Neural cell (in vitro differentiated cells): ENCODE measurements at regions not wholly inside any gene's neighbourhood (a gene's known extent, or its start where the extent isn't known, plus 50 kb on each side); places are given as distances from the start of the nearest gene placed in this dataset.

Source experiments
- H2AFZ ChIP-seq: fragments of 200-600, 300-800 bp; sonication (generic), shearing (Covaris generic); 2 replicates; pipeline ENCODE4 v1.6.0; 2014; ENCODE audit warnings: low read depth, mild to moderate bottlenecking, antibody characterized with exemption, low read length, moderate library complexity
- H3F3A ChIP-seq: fragments of 200-600 bp; shearing (Covaris generic); 2 replicates; pipeline ENCODE4 v1.6.1; 2016; ENCODE audit warnings: mild to moderate bottlenecking, moderate library complexity, mixed read lengths, antibody characterized with exemption, low read length; ENCODE audit not compliant: insufficient read depth, poor library complexity, severe bottlenecking
- H3K27ac ChIP-seq: fragments of 200-600, 300-800 bp; sonication (generic), shearing (Covaris generic); 2 replicates; pipeline ENCODE4 v1.5.1; 2014; ENCODE audit warnings: mild to moderate bottlenecking, low read length, moderate library complexity
- H3K27me3 ChIP-seq: fragments of 300-800, 200-600 bp; sonication (generic), shearing (Covaris generic); 2 replicates; pipeline ENCODE4 v1.6.0; 2014; ENCODE audit warnings: mild to moderate bottlenecking, low read depth, low read length, moderate library complexity; ENCODE audit not compliant: insufficient read depth
- H3K36me3 ChIP-seq: fragments of 300-800, 200-600 bp; sonication (generic), shearing (Covaris generic); 2 replicates; pipeline ENCODE4 v1.5.1; 2014; ENCODE audit warnings: mild to moderate bottlenecking, antibody characterized with exemption, low read length, moderate library complexity; ENCODE audit not compliant: insufficient read depth
- H3K4me2 ChIP-seq: fragments of 300-800, 200-600 bp; sonication (generic), shearing (Covaris generic); 2 replicates; pipeline ENCODE4 v1.6.0; 2014; ENCODE audit warnings: mild to moderate bottlenecking, low read length
- H3K4me3 ChIP-seq: fragments of 300-800, 200-600 bp; sonication (generic), shearing (Covaris generic); 2 replicates; pipeline ENCODE4 v1.5.1; 2014; ENCODE audit warnings: mild to moderate bottlenecking, low read length, moderate library complexity
- H3K79me2 ChIP-seq: fragments of 200-600 bp; shearing (Covaris generic); replicated peaks from 2 replicates; pipeline ENCODE4 v1.6.0; 2014; ENCODE audit warnings: mild to moderate bottlenecking, low read length, moderate library complexity; ENCODE audit not compliant: insufficient read depth
- H3K9ac ChIP-seq: fragments of 300-800, 200-600 bp; sonication (generic), shearing (Covaris generic); 2 replicates; pipeline ENCODE4 v1.6.1; 2016; ENCODE audit warnings: mild to moderate bottlenecking, low read length, mixed read lengths
- H3K9me2 ChIP-seq: fragments of 200-600 bp; shearing (Covaris generic); 2 replicates; pipeline ENCODE4 v1.6.1; 2016; ENCODE audit warnings: mild to moderate bottlenecking, low read length, mixed read lengths; ENCODE audit not compliant: insufficient read depth
- H3K9me3 ChIP-seq: fragments of 200-600, 300-800 bp; sonication (generic), shearing (Covaris generic); 2 replicates; pipeline ENCODE4 v1.6.1; 2016; ENCODE audit warnings: mild to moderate bottlenecking, mixed run types, low read length, moderate library complexity, mixed read lengths
- H4K20me1 ChIP-seq: fragments of 200-600 bp; shearing (Covaris generic); 2 replicates; pipeline ENCODE4 v1.6.1; 2016; ENCODE audit warnings: mild to moderate bottlenecking, mixed run types; ENCODE audit not compliant: insufficient read depth
- CTCF ChIP-seq: fragments of 450-650 bp; IDR thresholded peaks from 2 replicates; pipeline ENCODE4 v1.5.1; 2014; ENCODE audit warnings: antibody characterized with exemption, mild to moderate bottlenecking, moderate library complexity; ENCODE audit not compliant: poor library complexity, severe bottlenecking
- EP300 ChIP-seq: fragments of 450-650 bp; conservative IDR thresholded peaks from 2 replicates; pipeline ENCODE4 v1.6.1; 2014; ENCODE audit warnings: antibody characterized with exemption, mild to moderate bottlenecking, moderate library complexity; ENCODE audit not compliant: poor library complexity, severe bottlenecking
- EZH2 ChIP-seq: fragments of 200-600, 300-800 bp; shearing (Covaris generic), sonication (generic); IDR thresholded peaks from 2 replicates; pipeline ENCODE4 v1.6.1; 2014; ENCODE audit warnings: antibody characterized with exemption, low read length, borderline replicate concordance, mild to moderate bottlenecking; ENCODE audit not compliant: insufficient read depth, poor library complexity, severe bottlenecking
- MXI1 ChIP-seq: fragments of 450-650 bp; conservative IDR thresholded peaks from 2 replicates; pipeline ENCODE4 v1.6.1; 2014; ENCODE audit warnings: antibody characterized with exemption, mild to moderate bottlenecking; ENCODE audit not compliant: poor library complexity, severe bottlenecking
- POLR2AphosphoS5 ChIP-seq: IDR thresholded peaks from 2 replicates; pipeline ENCODE4 v1.6.1; 2012
- RAD21 ChIP-seq: fragments of 450-650 bp; conservative IDR thresholded peaks from 2 replicates; pipeline ENCODE4 v1.6.1; 2014; ENCODE audit warnings: antibody characterized with exemption, mild to moderate bottlenecking, moderate library complexity
- REST ChIP-seq: IDR thresholded peaks from 2 replicates; pipeline ENCODE4 v1.6.1; 2012; ENCODE audit warnings: borderline replicate concordance
- SMC3 ChIP-seq: fragments of 450-650 bp; conservative IDR thresholded peaks from 2 replicates; pipeline ENCODE4 v1.6.1; 2014; ENCODE audit warnings: antibody characterized with exemption, mild to moderate bottlenecking, moderate library complexity; ENCODE audit not compliant: poor library complexity
- TAF1 ChIP-seq: IDR thresholded peaks from 2 replicates; pipeline ENCODE4 v1.6.1; 2012; ENCODE audit warnings: low read depth

GRCh38 chr12:91861554-91861953 is 284.1 kb downstream of the BTG1 start:
- Histone ChIP-seq H3K4me2 (no peak overlapping the region), H4K20me1 (no peaks in the 10 kb centered on the region), H3K27me3 (no peaks in the 10 kb centered on the region), H3F3A (no peaks in the 10 kb centered on the region), H3K79me2 (no peaks in the 10 kb centered on the region), H3K27ac (no peak overlapping the region), H3K9me2 (no peaks in the 10 kb centered on the region), H3K36me3 (no peaks in the 10 kb centered on the region), H3K4me3 (no peak overlapping the region), H3K9ac (no peak overlapping the region), H2AFZ (no peak overlapping the region), H3K9me3 (no peaks in the 10 kb centered on the region)
- TF ChIP-seq EZH2: no peak
- TF ChIP-seq CTCF: no peak
- TF ChIP-seq EP300: no peak
- no peak for TF ChIP-seq MXI1
- TF ChIP-seq REST: no peak

DNA sequence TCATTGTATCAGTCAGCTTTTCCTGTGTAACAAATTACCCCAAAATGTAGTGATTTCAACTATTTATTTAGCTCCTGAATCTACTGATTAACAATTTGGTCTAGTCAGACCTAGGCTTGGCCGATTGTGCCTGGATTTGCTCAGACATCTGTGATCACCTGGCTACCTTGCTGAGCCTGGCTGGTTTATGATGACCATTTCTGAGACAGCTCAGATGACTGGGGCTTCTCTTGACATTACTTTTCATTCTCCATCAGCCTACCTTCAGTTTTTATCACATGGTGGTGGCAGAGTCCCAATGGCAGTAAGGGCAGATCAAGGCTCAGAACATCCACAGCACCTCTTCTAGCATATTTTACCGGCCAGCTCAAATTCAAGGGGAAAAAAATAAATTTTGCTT is 286.3 kb downstream of the BTG1 start:
- Histone ChIP-seq H4K20me1 (no peaks in the 10 kb centered on the region), H3K36me3 (no peaks in the 10 kb centered on the region), H3K9me2 (no peaks in the 10 kb centered on the region), H3K4me2 (no peak overlapping the region), H3K9ac (no peak overlapping the region), H3K27ac (no peak overlapping the region), H2AFZ (no peak overlapping the region), H3K9me3 (no peaks in the 10 kb centered on the region), H3K27me3 (no peaks in the 10 kb centered on the region), H3K79me2 (no peaks in the 10 kb centered on the region), H3K4me3 (no peak overlapping the region), H3F3A (no peaks in the 10 kb centered on the region)
- no peak for TF ChIP-seq POLR2AphosphoS5
- no peak for TF ChIP-seq TAF1
- no peak for TF ChIP-seq EP300
- TF ChIP-seq EZH2: no peak

- no peaks in the 10 kb centered on the region for H3K27me3 ChIP-seq
- H3K79me2 ChIP-seq: no peaks in the 10 kb centered on the region
- no peak overlapping the region for H3K4me2 ChIP-seq
- H4K20me1 ChIP-seq: no peaks in the 10 kb centered on the region
- H3K9ac ChIP-seq: no peak overlapping the region
- no peak overlapping the region for H3K27ac ChIP-seq
- TF ChIP-seq POLR2AphosphoS5 (no peak), MXI1 (no peak), SMC3 (no peak), EZH2 (no peak), REST (no peak), TAF1 (no peak), EP300 (no peak), RAD21 (no peak), CTCF (no peak)
- no peak overlapping the region for H3K4me3 ChIP-seq
- no peaks in the 10 kb centered on the region for H3F3A ChIP-seq
- H3K9me3 ChIP-seq: no peaks in the 10 kb centered on the region
- no peaks in the 10 kb centered on the region for H3K9me2 ChIP-seq
- H3K36me3 ChIP-seq: no peaks in the 10 kb centered on the region
- H2AFZ ChIP-seq: no peak overlapping the region
Observed at GRCh38 chr12:91857813-91858542, 287.7 kb downstream of the BTG1 start.
